DOHH2 (cell line): ENCODE measurements at regions not wholly inside any gene's neighbourhood (a gene's known extent, or its start where the extent isn't known, plus 50 kb on each side); places are given as distances from the start of the nearest gene placed in this dataset.

Experiments used
- EZH2phosphoT487 ChIP-seq: fragments of 200-600 bp; sonication (generic); IDR thresholded peaks from 2 replicates; pipeline ENCODE4 v1.6.1; 2017; ENCODE audit warnings: borderline replicate concordance, mild to moderate bottlenecking, antibody characterized with exemption, low read length, moderate library complexity, mixed read lengths
- TF ChIP-seq, protein P1 (sequence below): fragments of 200-600 bp; sonication (generic); IDR thresholded peaks from one replicate; pipeline ENCODE4 v1.5.1; 2014; ENCODE audit warnings: antibody characterized with exemption, mild to moderate bottlenecking, low read depth, low read length; ENCODE audit not compliant: poor library complexity, severe bottlenecking

GRCh38 chr7:81013083-81013817, 94.4 kb upstream of the SEMA3C start:
- TF ChIP-seq, protein P1, sequence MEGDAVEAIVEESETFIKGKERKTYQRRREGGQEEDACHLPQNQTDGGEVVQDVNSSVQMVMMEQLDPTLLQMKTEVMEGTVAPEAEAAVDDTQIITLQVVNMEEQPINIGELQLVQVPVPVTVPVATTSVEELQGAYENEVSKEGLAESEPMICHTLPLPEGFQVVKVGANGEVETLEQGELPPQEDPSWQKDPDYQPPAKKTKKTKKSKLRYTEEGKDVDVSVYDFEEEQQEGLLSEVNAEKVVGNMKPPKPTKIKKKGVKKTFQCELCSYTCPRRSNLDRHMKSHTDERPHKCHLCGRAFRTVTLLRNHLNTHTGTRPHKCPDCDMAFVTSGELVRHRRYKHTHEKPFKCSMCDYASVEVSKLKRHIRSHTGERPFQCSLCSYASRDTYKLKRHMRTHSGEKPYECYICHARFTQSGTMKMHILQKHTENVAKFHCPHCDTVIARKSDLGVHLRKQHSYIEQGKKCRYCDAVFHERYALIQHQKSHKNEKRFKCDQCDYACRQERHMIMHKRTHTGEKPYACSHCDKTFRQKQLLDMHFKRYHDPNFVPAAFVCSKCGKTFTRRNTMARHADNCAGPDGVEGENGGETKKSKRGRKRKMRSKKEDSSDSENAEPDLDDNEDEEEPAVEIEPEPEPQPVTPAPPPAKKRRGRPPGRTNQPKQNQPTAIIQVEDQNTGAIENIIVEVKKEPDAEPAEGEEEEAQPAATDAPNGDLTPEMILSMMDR: no peak
- no peak for TF ChIP-seq EZH2phosphoT487
